HG03575 (cell line): ENCODE measurements at regions not wholly inside any gene's neighbourhood (a gene's known extent, or its start where the extent isn't known, plus 50 kb on each side); places are given as distances from the start of the nearest gene placed in this dataset.

Source experiments
- ATAC-seq: cut with Tn5 transposase; IDR thresholded peaks from one replicate; pipeline ENCODE4 v1.9.1; 2021; ENCODE audit not compliant: unreplicated experiment, insufficient number of reproducible peaks, low FRiP score; ENCODE audit errors: extremely low read depth

DNA sequence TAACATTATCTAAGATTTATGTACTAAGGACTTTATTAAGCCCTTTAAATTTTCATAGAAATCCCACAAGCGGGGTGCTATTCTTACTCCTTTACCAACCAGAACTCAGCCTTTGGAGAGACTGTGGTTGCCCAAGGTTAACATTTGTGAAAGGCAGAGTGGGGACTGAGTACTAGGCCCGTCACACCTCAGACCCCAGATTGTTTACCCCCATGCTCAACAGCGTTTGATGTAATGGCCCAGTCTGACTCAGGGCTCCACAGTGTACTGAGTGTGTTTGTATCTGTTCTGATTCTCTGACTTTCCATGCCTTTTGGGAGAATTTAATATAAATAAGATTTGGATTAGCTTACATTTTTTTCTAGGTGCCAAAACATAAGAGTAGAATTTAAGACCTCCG, 110.0 kb downstream of the GAS1 start:
- no peak for ATAC-seq

DNA sequence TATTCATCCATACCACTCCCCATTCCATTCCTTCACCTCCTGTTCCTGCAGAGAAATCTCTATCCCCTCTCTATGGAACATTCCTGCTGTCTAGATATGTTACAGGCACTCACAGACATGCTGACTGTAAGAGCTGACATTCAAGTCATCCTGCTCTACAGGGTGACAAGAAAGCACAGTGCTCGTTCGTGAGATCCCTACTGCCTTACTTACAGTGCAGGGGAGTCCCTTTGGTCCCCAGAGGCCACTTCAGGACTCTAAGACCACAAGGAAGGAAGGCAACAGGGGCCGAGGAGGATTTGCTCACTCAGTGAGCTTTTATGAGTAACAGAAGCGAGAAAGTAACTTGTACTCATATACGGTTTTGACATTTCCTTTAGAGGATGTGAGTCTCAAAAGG, 110.5 kb downstream of the GAS1 start:
- no peak for ATAC-seq

GRCh38 chr9:86836266-86836665, 111.0 kb downstream of the GAS1 start:
- no peak for ATAC-seq

GRCh38 chr9:86830356-86830755, 117.0 kb downstream of the GAS1 start:
- ATAC-seq: no peak

GRCh38 chr9:86829496-86830046, 117.7 kb downstream of the GAS1 start:
- no peak for ATAC-seq

DNA sequence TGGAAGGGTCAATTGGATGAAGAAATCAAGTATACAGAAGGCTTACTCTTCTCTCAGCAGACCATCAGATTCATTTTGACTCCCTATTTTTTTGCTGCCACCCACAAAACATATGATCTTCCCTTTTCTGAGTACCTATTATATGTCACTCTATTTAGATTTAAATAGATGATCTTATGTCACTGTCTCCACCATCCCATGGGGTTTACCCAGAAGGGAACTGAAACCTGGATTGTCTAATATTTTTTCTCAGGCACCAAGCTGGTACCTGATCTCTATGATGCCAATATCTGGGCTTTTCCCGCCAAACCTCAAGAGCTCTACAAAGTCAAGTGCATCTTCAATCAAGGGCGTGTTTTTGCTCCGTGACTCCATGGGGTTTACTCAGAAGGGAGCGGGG, 118.7 kb downstream of the GAS1 start:
- no peak for ATAC-seq

GRCh38 chr9:86827893-86828292, 119.4 kb downstream of the GAS1 start:
- ATAC-seq: no peak

DNA sequence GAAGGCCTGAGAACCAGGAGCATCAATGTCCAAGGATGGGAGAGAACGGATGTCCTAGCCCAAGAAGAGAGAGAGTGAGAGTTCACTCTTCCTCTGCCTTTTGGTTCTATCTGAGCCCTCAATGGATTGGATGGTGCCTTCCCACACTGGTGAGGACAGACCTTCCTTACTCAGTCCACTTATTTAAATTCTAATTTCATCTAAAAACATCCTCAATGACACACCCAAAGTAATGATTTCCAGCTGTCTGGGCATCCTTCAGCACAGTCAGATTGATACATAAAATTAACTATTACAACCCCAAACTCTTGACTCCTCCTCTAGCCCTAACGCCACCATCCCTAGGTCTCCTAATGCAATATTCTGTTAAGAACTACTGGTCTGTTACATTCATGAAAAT, 122.0 kb downstream of the GAS1 start:
- no peak for ATAC-seq

GRCh38 chr9:86822006-86822801, 125.1 kb downstream of the GAS1 start:
- ATAC-seq: no peak

- ATAC-seq: no peak
Observed at GRCh38 chr9:86821006-86821845, 126.1 kb downstream of the GAS1 start.

- no peak for ATAC-seq
Observed at GRCh38 chr9:86819552-86819951, 127.8 kb downstream of the GAS1 start.

DNA sequence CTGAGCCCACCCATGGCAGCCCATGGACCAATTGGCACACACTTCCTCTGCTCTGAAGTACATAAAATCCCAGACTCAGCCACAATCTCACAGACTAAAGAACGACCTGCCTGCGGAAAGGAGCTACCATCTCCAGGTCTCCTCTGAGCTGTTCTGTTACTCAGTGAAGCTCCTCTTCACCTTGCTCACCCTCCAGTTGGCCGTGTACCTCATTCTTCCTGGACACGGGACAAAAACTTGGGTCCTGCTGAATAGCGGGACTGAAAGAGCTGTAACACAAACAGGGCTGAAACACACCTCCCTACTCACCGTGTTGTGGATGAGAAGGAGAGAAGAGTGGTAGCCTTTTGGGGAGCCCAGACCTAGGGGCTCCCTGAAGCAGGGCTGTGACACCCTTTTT, 128.7 kb downstream of the GAS1 start:
- no peak for ATAC-seq

DNA sequence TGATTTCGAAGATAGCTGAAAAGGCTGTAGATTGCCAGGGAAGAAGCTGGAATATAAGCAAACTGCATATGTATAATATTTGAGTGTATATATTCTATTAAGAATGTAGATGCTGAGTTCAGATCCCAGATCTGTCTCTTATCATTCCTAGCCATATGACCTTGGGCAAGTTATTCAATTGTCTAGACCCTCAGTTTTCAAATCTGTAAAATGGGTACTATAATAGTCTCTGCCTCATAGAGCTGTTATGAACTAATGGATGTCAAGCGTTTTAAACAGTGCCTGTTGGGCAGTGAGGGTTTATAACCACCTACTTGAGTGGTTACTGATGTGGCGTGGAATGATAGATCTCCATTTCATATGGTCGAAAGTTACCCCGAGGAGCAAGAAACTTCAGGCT, 130.4 kb downstream of the GAS1 start:
- no peak for ATAC-seq

DNA sequence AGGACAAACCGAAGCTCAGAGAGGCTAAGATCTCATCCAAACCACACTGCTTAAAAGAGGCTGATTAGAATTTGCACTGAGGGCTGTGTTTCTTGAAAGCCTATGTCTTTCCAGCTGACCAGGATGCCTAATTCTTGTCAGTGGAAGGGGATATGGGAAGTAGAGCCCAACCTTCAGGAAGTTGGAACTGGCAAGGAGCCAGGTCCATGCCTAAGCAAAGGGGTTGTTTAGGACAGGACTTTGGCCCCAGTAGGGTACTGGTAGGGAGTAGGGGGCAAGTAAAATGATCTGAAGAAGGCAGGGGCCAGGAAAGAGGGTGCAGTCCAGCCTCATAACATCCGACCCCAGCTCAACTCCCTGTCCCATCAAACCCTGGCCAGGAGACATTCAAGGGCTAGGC, 130.9 kb downstream of the GAS1 start:
- ATAC-seq: no peak

DNA sequence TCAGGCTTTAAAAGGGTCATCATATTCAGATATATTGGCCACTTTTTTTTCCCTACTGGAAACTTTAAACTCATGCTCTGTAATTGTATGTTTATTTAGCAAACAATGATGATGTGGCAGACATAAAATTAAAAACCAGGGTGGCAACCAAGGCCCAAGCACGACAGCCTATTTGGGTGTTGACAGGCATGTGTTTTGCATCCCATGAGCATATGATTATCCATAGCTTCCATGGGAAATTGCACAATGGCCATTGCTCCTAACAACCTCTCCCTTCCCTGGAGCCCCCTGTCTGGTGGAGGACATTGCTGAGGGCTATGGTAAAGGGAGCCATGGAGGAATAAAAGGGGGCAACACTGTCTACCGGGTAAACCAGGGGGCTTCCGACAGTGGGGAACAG, 134.7 kb downstream of the GAS1 start:
- ATAC-seq: no peak

GRCh38 chr9:86809759-86810367, 137.4 kb downstream of the GAS1 start:
- no peak for ATAC-seq

DNA sequence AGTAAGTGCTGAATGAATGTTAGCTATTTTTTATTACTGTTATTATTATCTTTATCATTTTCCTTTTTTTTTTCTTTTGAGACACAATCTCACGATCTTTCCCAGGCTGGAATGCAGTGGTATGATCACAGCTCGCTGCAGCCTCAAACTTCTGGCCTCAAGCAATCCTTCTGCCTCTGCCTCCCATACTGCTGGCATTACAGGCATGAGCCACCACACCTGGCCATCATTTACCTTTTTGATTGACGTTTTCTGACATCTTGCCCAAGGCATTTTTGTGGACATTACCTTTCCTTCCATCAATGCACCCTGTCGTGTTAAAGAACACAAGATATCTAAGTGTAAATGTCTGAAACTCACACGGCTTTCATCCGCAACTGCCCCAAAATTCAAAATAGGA, 138.2 kb downstream of the GAS1 start:
- ATAC-seq: no peak

DNA sequence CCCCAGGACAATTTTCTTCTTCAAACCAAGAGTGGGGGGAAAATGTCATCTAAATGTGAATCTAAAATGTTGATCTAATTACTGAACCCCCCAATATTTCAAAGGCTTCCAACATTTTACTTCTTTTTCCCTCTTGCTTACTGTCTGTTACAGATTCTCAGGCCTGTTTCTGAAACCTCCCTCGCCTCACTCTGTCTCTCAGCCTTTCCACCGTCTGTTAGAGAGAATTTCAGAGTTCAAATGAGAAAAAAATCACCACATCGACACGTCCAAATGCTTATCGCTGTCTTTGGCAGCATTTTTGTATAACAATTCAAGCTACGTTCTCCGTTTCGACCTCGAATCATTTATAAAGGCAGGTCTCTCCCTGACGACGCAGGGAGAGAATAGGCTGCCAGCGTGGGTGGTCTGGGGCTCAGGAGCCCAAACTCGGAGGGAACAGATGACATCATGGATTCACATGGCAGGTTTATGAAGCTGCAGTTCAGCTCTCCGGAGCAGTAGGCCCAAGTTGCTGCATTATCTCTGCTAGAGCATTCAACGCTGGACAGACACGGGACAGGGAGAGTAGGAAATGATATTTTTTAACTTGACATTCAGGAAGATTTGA, 139.8 kb downstream of the GAS1 start:
- no peak for ATAC-seq

DNA sequence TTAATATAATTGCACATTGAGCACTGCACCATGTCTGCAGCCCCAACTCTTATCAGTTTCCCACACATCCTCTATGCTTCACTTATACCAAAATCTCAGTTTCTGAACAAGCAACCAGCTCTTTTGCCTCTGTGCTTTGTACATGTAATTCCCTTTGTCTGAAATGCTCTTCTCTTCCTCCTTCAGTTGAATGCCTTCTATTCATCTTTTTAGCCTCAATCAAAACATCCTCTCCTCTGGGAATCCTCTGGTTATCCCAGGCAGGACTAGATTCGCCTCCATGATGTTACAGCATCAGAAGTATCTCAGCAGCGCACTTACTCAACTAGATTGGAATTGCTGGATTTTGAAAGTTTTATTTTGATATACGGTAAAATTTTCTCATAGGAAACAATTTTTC, 143.3 kb downstream of the GAS1 start:
- ATAC-seq: no peak
